Upper lobe of left lung (tissue), 6 donors: ENCODE measurements at regions not wholly inside any gene's neighbourhood (a gene's known extent, or its start where the extent isn't known, plus 50 kb on each side); places are given as distances from the start of the nearest gene placed in this dataset.

Source experiments
- ATAC-seq, 2 donors: fragments of 200-7000 bp; cut with Tn5 transposase; one replicate each; pipeline ENCODE4 v1.9.1; 2022; ENCODE audit warnings: mild to moderate bottlenecking in 2 of 2, moderate library complexity in 2 of 2; ENCODE audit not compliant: low FRiP score in 2 of 2
- DNase-seq, 2 donors: peaks; one replicate each; pipeline ENCODE4 v3.0.0-alpha.2; 2019 to 2020
- H3K27ac ChIP-seq, 4 donors: fragments of 200-600 bp; sonication (generic); one replicate each; pipeline ENCODE4 v1.5.1; 2016 to 2019
- H3K27me3 ChIP-seq, 4 donors: fragments of 200-600 bp; sonication (generic); one replicate each; pipeline ENCODE4 v1.5.1; 2017 to 2019
- H3K36me3 ChIP-seq, 4 donors: fragments of 200-600 bp; sonication (generic); one replicate each; pipeline ENCODE4 v1.5.1; 2016 to 2019
- H3K4me1 ChIP-seq, 4 donors: fragments of 200-600 bp; sonication (generic); one replicate each; pipeline ENCODE4 v1.5.1; 2018 to 2019
- H3K4me3 ChIP-seq, 4 donors: fragments of 200-600 bp; sonication (generic); one replicate each; pipeline ENCODE4 v1.5.1; 2017 to 2019; ENCODE audit warnings: mild to moderate bottlenecking in 2 of 4, moderate library complexity in 1 of 4
- H3K9me3 ChIP-seq, 4 donors: fragments of 200-600 bp; sonication (generic); one replicate each; pipeline ENCODE4 v1.5.1; 2018 to 2019
- EP300 ChIP-seq, 4 donors: sonication (generic); formaldehyde crosslinking; IDR thresholded peaks; one replicate each; pipeline ENCODE4 v1.5.1; 2017; ENCODE audit warnings: antibody characterized with exemption in 4 of 4, control low read depth in 2 of 4
- POLR2A ChIP-seq, 4 donors: fragments of 450-650 bp; IDR thresholded peaks; one replicate each; pipeline ENCODE4 v1.5.1; 2016 to 2017; ENCODE audit warnings: antibody characterized with exemption in 4 of 4, mild to moderate bottlenecking in 2 of 4
- POLR2AphosphoS5 ChIP-seq, 2 donors: sonication (generic); formaldehyde crosslinking; IDR thresholded peaks; one replicate each; pipeline ENCODE4 v1.5.1; 2017; ENCODE audit warnings: antibody characterized with exemption in 2 of 2
- WGBS, 2 donors: methylation state at CpG; one replicate each; pipeline ENCODE4 v1.1.5; 2017 to 2018; 5-methylcytosine and 5-hydroxymethylcytosine counted together
- TF ChIP-seq, protein P1 (sequence below), 6 experiments: fragments of 450-650 bp in 4 of 6; fragments of 200-600 bp in 2 of 6; sonication (generic) in 2 of 6; IDR thresholded peaks; one replicate each; pipeline ENCODE4 v1.5.1; 2016 to 2019; ENCODE audit warnings: antibody characterized with exemption in 6 of 6
- donor health status: DM: no; HTN: no; CAD: no; lungs with moderate emphysema.
- donor health status: DM: no; HTN: yes; CAD: no; lungs with severe emphysema.

DNA sequence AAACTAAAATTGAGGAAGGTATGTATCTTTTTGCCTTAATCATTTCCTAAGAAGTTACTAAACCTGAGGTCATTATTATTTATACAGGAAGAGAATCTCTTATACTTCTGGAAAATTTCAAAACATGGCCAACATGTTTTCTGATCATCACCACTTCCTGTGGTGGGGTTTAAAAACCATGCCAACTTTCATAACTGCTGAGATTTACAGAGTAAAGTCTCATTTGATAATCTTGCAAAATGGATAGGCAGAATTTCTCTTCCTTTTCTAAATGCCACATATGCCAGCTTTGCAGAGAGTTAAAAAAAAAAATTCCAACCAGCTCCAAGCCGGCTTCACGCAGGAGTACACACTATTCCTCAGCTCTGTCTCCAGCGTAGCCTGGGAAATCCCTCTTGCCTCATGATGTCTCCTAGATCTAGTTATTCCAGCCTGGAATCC, 124.3 kb upstream of the SPRED1 start:
- no peaks in the 10 kb centered on the region for H3K9me3 ChIP-seq
- WGBS, 2 donors: 52 to 77% methylated on average over 3 of the region's 3 CpGs
- ATAC-seq: peak in 1 of 2 donors; percentile 1
- H3K27ac ChIP-seq: peak overlapping the region in 2 of 4 donors; percentile 14 to 32
- no peaks in the 10 kb centered on the region for H3K27me3 ChIP-seq
- DNase-seq: no peak
- no peak overlapping the region for H3K4me3 ChIP-seq
- H3K36me3 ChIP-seq: no peaks in the 10 kb centered on the region
- H3K4me1 ChIP-seq: peaks cover 7 to 29% (median 12%) of the 10 kb centered on the region in 4 donors
- TF ChIP-seq POLR2AphosphoS5 (IDR thresholded peaks at IDR 0.05) (no peak), EP300 (IDR thresholded peaks at IDR 0.05) (peak in 1 of 4 donors; percentile 18)

DNA sequence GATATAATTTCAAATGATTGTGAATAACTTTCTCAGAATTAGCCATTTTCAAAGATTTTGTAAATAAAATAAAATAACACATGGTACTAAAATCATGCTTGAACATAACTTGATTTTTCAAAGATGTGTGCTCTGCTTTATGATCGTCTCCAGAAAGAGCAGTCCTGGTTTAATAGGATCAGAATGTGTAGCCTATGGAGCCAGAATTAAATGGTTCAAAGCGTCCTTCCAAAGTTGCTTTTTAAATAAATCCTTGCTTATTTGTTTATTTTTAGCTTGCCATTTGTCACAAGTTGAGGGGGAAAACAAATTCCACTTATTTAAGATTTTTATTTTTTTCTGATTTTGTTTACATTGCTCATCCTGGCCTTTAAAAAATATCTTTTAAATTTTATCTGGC, 123.7 kb upstream of the SPRED1 start:
- Histone ChIP-seq H3K27ac (peak overlapping the region in 3 of 4 donors; percentile 14 to 74 (median 32)), H3K9me3 (no peaks in the 10 kb centered on the region), H3K36me3 (no peaks in the 10 kb centered on the region), H3K4me1 (peaks cover 7 to 29% (median 12%) of the 10 kb centered on the region in 4 donors), H3K4me3 (no peak overlapping the region), H3K27me3 (no peaks in the 10 kb centered on the region)
- ATAC-seq (no peak), DNase-seq (no peak)
- 70 to 78% methylated on average over 2 of the region's 2 CpGs for WGBS, 2 donors
- TF ChIP-seq, protein P1, sequence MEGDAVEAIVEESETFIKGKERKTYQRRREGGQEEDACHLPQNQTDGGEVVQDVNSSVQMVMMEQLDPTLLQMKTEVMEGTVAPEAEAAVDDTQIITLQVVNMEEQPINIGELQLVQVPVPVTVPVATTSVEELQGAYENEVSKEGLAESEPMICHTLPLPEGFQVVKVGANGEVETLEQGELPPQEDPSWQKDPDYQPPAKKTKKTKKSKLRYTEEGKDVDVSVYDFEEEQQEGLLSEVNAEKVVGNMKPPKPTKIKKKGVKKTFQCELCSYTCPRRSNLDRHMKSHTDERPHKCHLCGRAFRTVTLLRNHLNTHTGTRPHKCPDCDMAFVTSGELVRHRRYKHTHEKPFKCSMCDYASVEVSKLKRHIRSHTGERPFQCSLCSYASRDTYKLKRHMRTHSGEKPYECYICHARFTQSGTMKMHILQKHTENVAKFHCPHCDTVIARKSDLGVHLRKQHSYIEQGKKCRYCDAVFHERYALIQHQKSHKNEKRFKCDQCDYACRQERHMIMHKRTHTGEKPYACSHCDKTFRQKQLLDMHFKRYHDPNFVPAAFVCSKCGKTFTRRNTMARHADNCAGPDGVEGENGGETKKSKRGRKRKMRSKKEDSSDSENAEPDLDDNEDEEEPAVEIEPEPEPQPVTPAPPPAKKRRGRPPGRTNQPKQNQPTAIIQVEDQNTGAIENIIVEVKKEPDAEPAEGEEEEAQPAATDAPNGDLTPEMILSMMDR (IDR thresholded peaks at IDR 0.05): no peak
- TF ChIP-seq POLR2A (IDR thresholded peaks at IDR 0.05) (no peak), EP300 (IDR thresholded peaks at IDR 0.05) (no peak), POLR2AphosphoS5 (IDR thresholded peaks at IDR 0.05) (no peak)

DNA sequence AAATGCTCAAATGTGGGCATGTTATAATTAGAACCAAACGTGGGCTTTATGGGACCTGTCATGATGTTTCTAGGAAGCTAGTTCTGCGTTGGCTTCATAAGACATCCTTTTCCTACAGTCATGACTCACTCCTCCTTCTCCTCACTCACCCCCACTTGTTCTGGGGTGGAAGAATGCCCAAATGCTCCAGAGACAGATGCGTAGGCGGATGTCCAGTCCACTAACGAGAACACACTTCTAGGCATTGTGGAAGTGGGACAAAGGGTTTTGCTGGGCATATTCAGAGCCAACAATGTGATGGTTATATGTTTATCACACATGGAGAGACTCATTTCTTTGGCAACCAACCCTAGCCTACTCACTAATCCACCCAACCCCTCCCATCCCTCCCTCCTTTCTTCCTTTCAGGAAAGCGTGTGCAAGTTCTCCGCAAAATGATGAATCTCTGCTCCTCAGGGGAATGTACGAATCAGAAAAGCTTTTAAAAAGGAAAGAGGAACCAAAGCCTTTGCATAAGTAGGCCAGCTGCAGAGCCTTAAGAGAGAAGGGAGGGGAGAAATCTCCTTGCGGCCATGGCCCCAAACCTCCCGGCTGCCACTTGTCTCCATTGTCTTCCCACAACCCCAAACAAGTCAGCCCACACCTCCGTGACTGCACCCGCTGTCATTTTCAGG, 123.0 kb upstream of the SPRED1 start:
- DNase-seq (peak in 1 of 2 donors; percentile 73), ATAC-seq (peak; percentile 79 to 88)
- 42 to 45% methylated on average over 12 of the region's 12 CpGs for WGBS, 2 donors
- Histone ChIP-seq H3K27me3 (no peaks in the 10 kb centered on the region), H3K27ac (peak overlapping the region; percentile 24 to 79 (median 65)), H3K4me3 (peak overlapping the region in 2 of 4 donors; percentile 7 to 8), H3K4me1 (peaks cover 7 to 29% (median 12%) of the 10 kb centered on the region in 4 donors), H3K36me3 (no peaks in the 10 kb centered on the region), H3K9me3 (no peaks in the 10 kb centered on the region)
- TF ChIP-seq, protein P1 (IDR thresholded peaks at IDR 0.05): no peak
- TF ChIP-seq POLR2A (IDR thresholded peaks at IDR 0.05): peak in 1 of 4 donors; percentile 9
- TF ChIP-seq POLR2AphosphoS5 (IDR thresholded peaks at IDR 0.05): peak; percentile 65 to 76
- TF ChIP-seq EP300 (IDR thresholded peaks at IDR 0.05): peak in 2 of 4 donors; percentile 44 to 50

DNA sequence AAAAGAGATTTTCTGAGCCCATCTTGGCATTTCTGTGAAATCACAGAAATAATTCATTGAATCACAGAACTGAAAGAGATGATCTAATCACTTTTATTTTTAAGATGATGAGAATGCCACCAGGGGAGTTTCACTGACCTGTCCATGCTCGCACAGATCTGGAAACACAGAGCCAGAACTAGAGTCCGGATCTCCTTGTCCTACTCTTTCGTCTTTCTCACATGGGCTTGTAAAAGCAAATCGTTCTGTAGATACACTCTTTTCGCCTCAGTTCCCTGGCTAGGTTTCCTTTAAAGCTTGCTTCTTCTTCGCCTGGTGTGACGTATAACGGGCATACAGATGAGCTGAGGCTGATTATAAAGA, 122.5 kb upstream of the SPRED1 start:
- ATAC-seq: peak; percentile 6 to 17
- WGBS, 2 donors: 72 to 82% methylated on average over 8 of the region's 8 CpGs
- DNase-seq: no peak
- Histone ChIP-seq H3K27me3 (no peaks in the 10 kb centered on the region), H3K27ac (peak overlapping the region; percentile 24 to 79 (median 65)), H3K4me3 (peak overlapping the region in 2 of 4 donors; percentile 7 to 8), H3K4me1 (peaks cover 7 to 29% (median 12%) of the 10 kb centered on the region in 4 donors), H3K9me3 (no peaks in the 10 kb centered on the region), H3K36me3 (no peaks in the 10 kb centered on the region)
- TF ChIP-seq POLR2AphosphoS5 (IDR thresholded peaks at IDR 0.05) (no peak), POLR2A (IDR thresholded peaks at IDR 0.05) (no peak)

DNA sequence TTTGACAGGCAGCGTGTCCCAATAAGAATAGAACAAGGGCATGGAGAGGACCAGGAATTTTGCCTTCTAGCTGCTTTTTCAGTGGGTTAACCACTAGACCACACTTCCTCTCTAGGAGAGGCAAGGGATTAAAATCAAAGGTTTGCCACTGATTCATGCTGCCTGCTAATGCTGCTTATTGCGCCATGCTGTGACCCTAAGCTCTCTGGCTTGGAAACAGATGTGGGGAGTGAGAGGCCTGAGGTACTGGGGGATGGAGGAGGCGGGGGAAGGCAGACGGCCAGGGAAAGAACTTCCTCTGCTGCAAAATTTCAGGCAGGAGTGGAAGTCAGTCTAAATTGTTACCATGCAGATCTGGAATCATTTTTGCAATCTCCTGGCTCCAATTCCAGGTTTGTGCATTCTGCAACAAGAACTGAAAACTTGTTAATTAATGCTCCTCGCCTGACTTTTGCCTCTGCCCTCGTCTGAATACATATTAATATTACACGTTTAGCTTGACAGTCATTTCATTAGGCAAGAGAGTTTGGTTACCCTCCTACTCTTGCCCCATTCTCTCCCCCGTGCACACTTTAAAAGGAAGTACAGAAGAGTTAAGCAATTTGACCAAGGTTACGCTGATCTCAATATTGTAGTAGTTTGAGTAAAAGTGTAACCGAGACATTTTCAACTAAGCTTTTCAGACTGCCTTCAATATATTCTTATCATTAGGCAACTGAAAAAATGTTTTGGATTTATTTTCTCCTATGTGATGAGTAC, 121.7 kb upstream of the SPRED1 start:
- Histone ChIP-seq H3K4me3 (no peak overlapping the region), H3K4me1 (peaks cover 7 to 29% (median 12%) of the 10 kb centered on the region in 4 donors), H3K36me3 (no peaks in the 10 kb centered on the region), H3K27ac (peak overlapping the region; percentile 24 to 79 (median 65)), H3K9me3 (no peaks in the 10 kb centered on the region), H3K27me3 (no peaks in the 10 kb centered on the region)
- TF ChIP-seq POLR2A (IDR thresholded peaks at IDR 0.05) (no peak), POLR2AphosphoS5 (IDR thresholded peaks at IDR 0.05) (peak; percentile 54 to 71), EP300 (IDR thresholded peaks at IDR 0.05) (no peak)
- TF ChIP-seq, protein P1 (IDR thresholded peaks at IDR 0.05): no peak
- ATAC-seq (peak; percentile 70 to 87), DNase-seq (peak in 1 of 2 donors; percentile 72)
- 38 to 48% methylated on average over 9 to 10 of the region's 10 CpGs for WGBS, 2 donors
